GM12878 (cell line): ENCODE measurements at regions not wholly inside any gene's neighbourhood (a gene's known extent, or its start where the extent isn't known, plus 50 kb on each side); places are given as distances from the start of the nearest gene placed in this dataset.

Experiments
- ATAC-seq: fragments of 200-7000 bp; cut with Tn5 transposase; 3 replicates; pipeline ENCODE4 v1.9.1; 2020; ENCODE audit warnings: mild to moderate bottlenecking, moderate library complexity
- BruUV-seq: library from RNA; stranded (reverse); fragments of 400-500 nt; replicated peaks from 2 replicates; lab custom pipeline; 2021; lab: Mats Ljungman, UMichigan
- CTCF ChIA-PET: fragments of 300-600 bp; sonication (Branson Sonifier 250); formaldehyde crosslinking; extraction: SDS; loops from one replicate; lab custom pipeline; 2021; ENCODE audit warnings: inconsistent platforms; lab: Yijun Ruan, JAX
- POLR2A ChIA-PET: fragments of 350-600 bp; formaldehyde crosslinking; extraction: SDS; loops from one replicate; lab custom pipeline; 2021; ENCODE audit warnings: inconsistent platforms; lab: Charles Lee
- RAD21 ChIA-PET: fragments of 300-600 bp; sonication (Branson Sonifier 250); formaldehyde crosslinking; loops from one replicate; lab custom pipeline; 2023; ENCODE audit warnings: antibody characterized with exemption; ENCODE audit not compliant: unreplicated experiment; lab: Charles Lee
- SMC1A ChIA-PET: fragments of 300-600 bp; sonication (Branson Sonifier 250); formaldehyde crosslinking; loops from one replicate; lab custom pipeline; 2023; ENCODE audit not compliant: unreplicated experiment, uncharacterized antibody; lab: Charles Lee
- DNase-seq: peaks from one replicate; pipeline ENCODE4 v3.0.0-alpha.2; 2011; ENCODE audit warnings: low read depth, low spot score
- FAIRE-seq: peaks from 3 replicates; lab custom pipeline; 2011; peaks lifted over from hg19 to GRCh38; lab: Jason Lieb, UNC
- H2AFZ ChIP-seq: 2 replicates; pipeline ENCODE4 v1.6.0; 2011; ENCODE audit warnings: low read depth, low read length, control low read depth; ENCODE audit not compliant: control insufficient read depth
- H3K27ac ChIP-seq: 2 replicates; pipeline ENCODE4 v1.5.1; 2011; ENCODE audit warnings: control low read depth; ENCODE audit not compliant: control insufficient read depth, insufficient read depth
- H3K27me3 ChIP-seq, 2 experiments: replicated peaks in 1 of 2; 2 replicates each; pipeline versions ENCODE4 v1.6.0 to v1.6.1; 2011; ENCODE audit warnings: low read length in 1 of 2; ENCODE audit not compliant: control insufficient read depth in 2 of 2, insufficient read depth in 2 of 2
- H3K36me3 ChIP-seq, 2 experiments: 2 replicates each; pipeline ENCODE4 v1.5.1; 2011; ENCODE audit warnings: low read length in 1 of 2; ENCODE audit not compliant: control insufficient read depth in 2 of 2, insufficient read depth in 2 of 2
- H3K4me1 ChIP-seq: 2 replicates; pipeline ENCODE4 v1.6.1; 2011; ENCODE audit warnings: mild to moderate bottlenecking, low read length, moderate library complexity, mixed read lengths; ENCODE audit not compliant: control insufficient read depth, insufficient read depth
- H3K4me2 ChIP-seq: 2 replicates; pipeline ENCODE4 v1.6.0; 2011; ENCODE audit warnings: control low read depth; ENCODE audit not compliant: control insufficient read depth, insufficient read depth
- H3K4me3 ChIP-seq: fragments of 200-600 bp; sonication (generic); 2 replicates; pipeline ENCODE4 v1.5.1; 2016
- H3K79me2 ChIP-seq: 2 replicates; pipeline ENCODE4 v1.6.0; 2011; ENCODE audit warnings: low read length; ENCODE audit not compliant: control insufficient read depth, insufficient read depth
- H3K9ac ChIP-seq: 2 replicates; pipeline ENCODE4 v1.8.0; 2011; ENCODE audit warnings: low read length, control low read depth, mixed read lengths; ENCODE audit not compliant: control insufficient read depth, insufficient read depth
- H3K9me3 ChIP-seq: replicated peaks from 3 replicates; pipeline ENCODE4 v1.5.1; 2011; ENCODE audit warnings: mild to moderate bottlenecking, low read length; ENCODE audit not compliant: control insufficient read depth, insufficient read depth
- H4K20me1 ChIP-seq: 2 replicates; pipeline ENCODE4 v1.6.0; 2011; ENCODE audit not compliant: control insufficient read depth, insufficient read depth
- IKZF2 ChIP-seq, 2 experiments: fragments of 450-650 bp; IDR thresholded peaks; 2 replicates each; pipeline ENCODE4 v1.6.1; 2017; ENCODE audit warnings: mild to moderate bottlenecking in 2 of 2, moderate library complexity in 2 of 2
- PAX5 ChIP-seq: IDR thresholded peaks from 2 replicates; pipeline ENCODE4 v1.6.1; 2011; ENCODE audit warnings: low read depth, low read length, borderline replicate concordance
- RB1 ChIP-seq: fragments of 450-650 bp; formaldehyde crosslinking; IDR thresholded peaks from 2 replicates; pipeline ENCODE4 v1.6.1; 2017; ENCODE audit warnings: mild to moderate bottlenecking, borderline replicate concordance
- WGBS: methylation state at CpG from one replicate; pipeline ENCODE4 v1.1.6; 2016; ENCODE audit warnings: low lambda C conversion rate; ENCODE audit not compliant: insufficient replicate concordance, insufficient coverage; ENCODE audit errors: missing lambda C conversion rate; 5-methylcytosine and 5-hydroxymethylcytosine counted together
- in situ Hi-C: fragments of 300-500 bp; cut with MboI; formaldehyde crosslinking; loops from 9 replicates; pipeline ENCODE4 v1.14.3; 2018; ENCODE audit warnings: mixed read lengths
- intact Hi-C: fragments of 100-400 bp; cut with micrococcal nuclease; formaldehyde crosslinking; loops from one replicate; pipeline ENCODE4 v1.14.2; 2022; ENCODE audit not compliant: unreplicated experiment
- TF ChIP-seq, protein P1 (sequence below): fragments of 450-650 bp; IDR thresholded peaks from 2 replicates; pipeline ENCODE4 v1.6.1; 2017; ENCODE audit warnings: mild to moderate bottlenecking, moderate library complexity
- TF ChIP-seq, protein P2 (sequence below): fragments of 450-650 bp; IDR thresholded peaks from 2 replicates; pipeline ENCODE4 v1.6.1; 2017; ENCODE audit warnings: mild to moderate bottlenecking

DNA sequence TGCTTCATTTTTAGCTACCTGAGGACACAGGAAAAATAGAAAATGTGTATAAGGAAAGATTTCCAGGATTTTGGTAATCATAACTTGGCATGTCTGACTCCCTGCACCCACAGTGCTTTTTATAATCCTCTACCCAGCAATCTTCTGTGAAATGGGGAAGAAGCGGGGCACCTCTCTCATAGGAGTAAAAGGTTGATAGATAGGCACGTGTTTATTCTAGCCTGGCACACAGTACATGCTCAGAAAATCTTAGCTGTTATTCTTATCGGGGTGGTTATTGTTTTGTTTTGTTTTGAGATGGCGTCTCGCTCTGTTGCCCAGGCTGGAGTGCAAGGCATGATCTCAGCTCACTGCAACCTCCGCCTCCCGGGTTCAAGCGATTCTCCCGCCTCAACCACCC, 87.7 kb upstream of the SALL4 start (continued):
- TF ChIP-seq, protein P1, sequence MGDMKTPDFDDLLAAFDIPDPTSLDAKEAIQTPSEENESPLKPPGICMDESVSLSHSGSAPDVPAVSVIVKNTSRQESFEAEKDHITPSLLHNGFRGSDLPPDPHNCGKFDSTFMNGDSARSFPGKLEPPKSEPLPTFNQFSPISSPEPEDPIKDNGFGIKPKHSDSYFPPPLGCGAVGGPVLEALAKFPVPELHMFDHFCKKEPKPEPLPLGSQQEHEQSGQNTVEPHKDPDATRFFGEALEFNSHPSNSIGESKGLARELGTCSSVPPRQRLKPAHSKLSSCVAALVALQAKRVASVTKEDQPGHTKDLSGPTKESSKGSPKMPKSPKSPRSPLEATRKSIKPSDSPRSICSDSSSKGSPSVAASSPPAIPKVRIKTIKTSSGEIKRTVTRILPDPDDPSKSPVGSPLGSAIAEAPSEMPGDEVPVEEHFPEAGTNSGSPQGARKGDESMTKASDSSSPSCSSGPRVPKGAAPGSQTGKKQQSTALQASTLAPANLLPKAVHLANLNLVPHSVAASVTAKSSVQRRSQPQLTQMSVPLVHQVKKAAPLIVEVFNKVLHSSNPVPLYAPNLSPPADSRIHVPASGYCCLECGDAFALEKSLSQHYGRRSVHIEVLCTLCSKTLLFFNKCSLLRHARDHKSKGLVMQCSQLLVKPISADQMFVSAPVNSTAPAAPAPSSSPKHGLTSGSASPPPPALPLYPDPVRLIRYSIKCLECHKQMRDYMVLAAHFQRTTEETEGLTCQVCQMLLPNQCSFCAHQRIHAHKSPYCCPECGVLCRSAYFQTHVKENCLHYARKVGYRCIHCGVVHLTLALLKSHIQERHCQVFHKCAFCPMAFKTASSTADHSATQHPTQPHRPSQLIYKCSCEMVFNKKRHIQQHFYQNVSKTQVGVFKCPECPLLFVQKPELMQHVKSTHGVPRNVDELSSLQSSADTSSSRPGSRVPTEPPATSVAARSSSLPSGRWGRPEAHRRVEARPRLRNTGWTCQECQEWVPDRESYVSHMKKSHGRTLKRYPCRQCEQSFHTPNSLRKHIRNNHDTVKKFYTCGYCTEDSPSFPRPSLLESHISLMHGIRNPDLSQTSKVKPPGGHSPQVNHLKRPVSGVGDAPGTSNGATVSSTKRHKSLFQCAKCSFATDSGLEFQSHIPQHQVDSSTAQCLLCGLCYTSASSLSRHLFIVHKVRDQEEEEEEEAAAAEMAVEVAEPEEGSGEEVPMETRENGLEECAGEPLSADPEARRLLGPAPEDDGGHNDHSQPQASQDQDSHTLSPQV: no peak

DNA sequence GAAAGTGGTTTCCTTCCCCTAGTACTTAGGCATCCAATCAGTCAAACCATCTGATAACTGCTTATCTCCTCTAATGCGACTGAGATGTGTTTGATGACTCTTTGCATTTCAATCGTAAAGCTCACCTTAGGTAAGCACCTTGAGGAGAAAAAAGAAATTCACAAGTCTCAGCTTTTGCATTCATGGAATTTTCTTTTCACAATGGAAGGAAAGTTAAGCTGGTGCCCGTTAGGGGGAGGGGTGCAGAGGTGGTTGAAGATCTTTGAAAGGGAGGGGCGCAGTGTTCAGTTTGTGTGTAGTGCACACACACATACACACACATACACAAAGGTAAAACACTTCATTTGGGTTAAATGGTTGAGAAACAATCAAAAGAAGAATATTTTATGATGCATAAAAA, 87.1 kb upstream of the SALL4 start:
- WGBS: 45% methylated on average over 4 of the region's 4 CpGs
- no peak overlapping the region for H3K9ac ChIP-seq
- no peaks in the 10 kb centered on the region for H3K79me2 ChIP-seq
- no peaks in the 10 kb centered on the region for H4K20me1 ChIP-seq
- no peak overlapping the region for H3K27ac ChIP-seq
- ATAC-seq (no peak), DNase-seq (no peak), FAIRE-seq (no peak)
- ChIA-PET POLR2A (no interaction called here), SMC1A (no interaction called here), CTCF (no interaction called here), RAD21 (no interaction called here)
- no peak overlapping the region for H2AFZ ChIP-seq
- H3K9me3 ChIP-seq: no peaks in the 10 kb centered on the region
- H3K27me3 ChIP-seq: no peaks in the 10 kb centered on the region
- H3K4me2 ChIP-seq: no peak overlapping the region
- no peaks in the 10 kb centered on the region for H3K4me1 ChIP-seq
- in situ Hi-C loops: no loop called here
- no peaks in the 10 kb centered on the region for H3K36me3 ChIP-seq
- no TSS peak for BruUV-seq
- no peak overlapping the region for H3K4me3 ChIP-seq
- TF ChIP-seq RB1: no peak
- no peak for TF ChIP-seq PAX5
- TF ChIP-seq, protein P2, sequence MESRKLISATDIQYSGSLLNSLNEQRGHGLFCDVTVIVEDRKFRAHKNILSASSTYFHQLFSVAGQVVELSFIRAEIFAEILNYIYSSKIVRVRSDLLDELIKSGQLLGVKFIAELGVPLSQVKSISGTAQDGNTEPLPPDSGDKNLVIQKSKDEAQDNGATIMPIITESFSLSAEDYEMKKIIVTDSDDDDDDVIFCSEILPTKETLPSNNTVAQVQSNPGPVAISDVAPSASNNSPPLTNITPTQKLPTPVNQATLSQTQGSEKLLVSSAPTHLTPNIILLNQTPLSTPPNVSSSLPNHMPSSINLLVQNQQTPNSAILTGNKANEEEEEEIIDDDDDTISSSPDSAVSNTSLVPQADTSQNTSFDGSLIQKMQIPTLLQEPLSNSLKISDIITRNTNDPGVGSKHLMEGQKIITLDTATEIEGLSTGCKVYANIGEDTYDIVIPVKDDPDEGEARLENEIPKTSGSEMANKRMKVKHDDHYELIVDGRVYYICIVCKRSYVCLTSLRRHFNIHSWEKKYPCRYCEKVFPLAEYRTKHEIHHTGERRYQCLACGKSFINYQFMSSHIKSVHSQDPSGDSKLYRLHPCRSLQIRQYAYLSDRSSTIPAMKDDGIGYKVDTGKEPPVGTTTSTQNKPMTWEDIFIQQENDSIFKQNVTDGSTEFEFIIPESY: no peak
- TF ChIP-seq IKZF2 (IDR thresholded peaks at IDR 0.05): no peak
- intact Hi-C loops: no loop called here
